Thyroid gland (tissue), 4 donors: ENCODE measurements at regions not wholly inside any gene's neighbourhood (a gene's known extent, or its start where the extent isn't known, plus 50 kb on each side); places are given as distances from the start of the nearest gene placed in this dataset.

Source experiments
- CTCF ChIP-seq, 6 experiments: fragments of 200-600 bp in 3 of 6; fragments of 450-650 bp in 3 of 6; sonication (generic) in 3 of 6; IDR thresholded peaks; one replicate each; pipeline ENCODE4 v1.5.1; 2016 to 2019; ENCODE audit warnings: antibody characterized with exemption in 6 of 6, mild to moderate bottlenecking in 2 of 6, inconsistent platforms in 1 of 6, moderate library complexity in 1 of 6
- POLR2A ChIP-seq, 2 donors: fragments of 450-650 bp; IDR thresholded peaks; one replicate each; pipeline ENCODE4 v1.6.1; 2017; ENCODE audit warnings: antibody characterized with exemption in 2 of 2, mild to moderate bottlenecking in 2 of 2, moderate library complexity in 1 of 2

- TF ChIP-seq CTCF (IDR thresholded peaks at IDR 0.05) (no peak), POLR2A (IDR thresholded peaks at IDR 0.05) (no peak)
Observed at GRCh38 chr4:11632025-11632424, 203.3 kb upstream of the HS3ST1 start.
